NCI-H1694 treated with DMSO at 0.1 percent for 48 hours (cell line): ENCODE measurements at regions not wholly inside any gene's neighbourhood (a gene's known extent, or its start where the extent isn't known, plus 50 kb on each side); places are given as distances from the start of the nearest gene placed in this dataset.
"Not testable (repeated sequence)": the region's sequence is repeated elsewhere in the genome, so short reads cannot be mapped to it uniquely, and the experiment has no call there.

Source experiments
- DNase-seq: peaks from one replicate; lab custom pipeline; 2025; lab: John Stamatoyannopoulos, UW

DNA sequence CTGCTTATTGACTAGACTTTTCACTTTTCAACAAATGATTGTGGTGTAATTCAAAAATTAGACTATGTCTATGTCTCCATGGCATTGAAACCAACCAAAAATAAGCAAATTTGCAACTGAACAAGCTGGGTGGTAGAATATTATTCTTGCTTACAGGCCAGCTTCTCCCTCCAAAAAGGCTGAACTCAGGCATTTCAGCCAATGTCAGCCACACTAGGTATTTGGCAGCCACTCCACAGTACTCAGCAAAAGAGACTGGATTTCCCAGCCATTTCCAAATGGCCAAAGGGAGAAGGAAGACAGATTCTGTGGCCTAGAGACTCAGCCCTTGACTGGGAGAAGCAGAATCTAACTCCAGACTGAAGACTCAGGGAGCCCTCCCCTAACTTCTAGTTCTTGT lies 121.8 kb upstream of the IRX5 start:
- no peak for DNase-seq

DNA sequence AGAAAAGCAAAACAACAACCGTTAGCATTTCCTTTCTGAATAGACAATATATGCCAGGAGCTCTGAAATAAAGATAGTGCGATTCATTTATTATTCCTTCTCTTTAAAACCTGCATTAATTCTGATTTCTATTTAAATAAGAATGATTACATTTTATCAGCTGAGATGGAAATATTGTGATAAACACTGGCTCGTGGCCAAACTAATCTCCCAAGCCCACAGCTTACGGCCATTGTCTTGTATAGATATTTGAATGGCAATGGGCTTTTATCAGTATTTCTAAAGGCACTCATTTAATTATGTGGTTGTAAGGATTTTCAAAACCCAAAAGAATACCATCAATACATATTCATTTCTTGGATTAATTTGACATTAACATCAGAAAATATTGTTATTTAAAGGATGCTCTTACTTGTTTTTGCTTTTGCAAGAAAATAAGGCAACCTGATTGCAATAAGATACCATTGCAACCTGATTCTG lies 123.7 kb upstream of the IRX5 start:
- DNase-seq: no peak

DNA sequence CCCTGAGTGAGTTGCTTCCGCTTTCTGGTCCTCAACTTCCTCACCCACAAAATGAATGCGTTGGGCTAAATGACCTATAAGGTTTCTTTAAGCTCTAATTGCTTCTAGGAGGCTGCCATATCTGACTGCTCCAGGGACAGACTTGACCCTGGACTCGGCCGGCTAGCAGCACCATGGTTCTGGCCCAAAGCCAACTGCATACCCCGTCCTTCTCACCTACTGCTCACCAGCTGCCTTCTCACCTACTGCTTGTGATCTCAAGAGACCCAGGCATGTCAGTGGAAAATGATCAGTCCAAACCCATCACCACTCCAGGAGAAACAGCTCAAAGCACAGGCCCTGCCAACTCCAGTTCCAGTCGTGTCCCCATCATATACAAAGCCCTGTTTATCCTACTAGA lies 124.3 kb upstream of the IRX5 start:
- DNase-seq: no peak

DNA sequence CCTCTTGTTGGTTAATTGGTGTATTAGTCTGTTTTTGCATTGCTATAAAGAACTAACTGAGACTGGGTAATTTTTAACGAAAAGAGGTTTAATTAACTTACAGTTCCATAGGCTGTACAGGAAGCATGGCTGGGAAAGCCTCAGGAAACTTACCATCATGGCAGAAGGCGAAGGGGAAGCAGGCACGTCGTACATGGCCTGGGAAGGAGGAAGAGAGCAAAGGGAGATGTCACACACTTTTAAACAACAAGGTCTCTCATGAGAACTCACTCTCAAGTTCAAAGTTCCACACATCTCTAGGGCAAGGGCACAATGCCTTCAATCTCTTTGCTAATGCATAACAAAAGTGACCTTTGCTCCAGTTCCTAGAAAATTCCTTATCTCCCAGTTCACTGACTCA lies 125.0 kb upstream of the IRX5 start:
- no peak for DNase-seq

DNA sequence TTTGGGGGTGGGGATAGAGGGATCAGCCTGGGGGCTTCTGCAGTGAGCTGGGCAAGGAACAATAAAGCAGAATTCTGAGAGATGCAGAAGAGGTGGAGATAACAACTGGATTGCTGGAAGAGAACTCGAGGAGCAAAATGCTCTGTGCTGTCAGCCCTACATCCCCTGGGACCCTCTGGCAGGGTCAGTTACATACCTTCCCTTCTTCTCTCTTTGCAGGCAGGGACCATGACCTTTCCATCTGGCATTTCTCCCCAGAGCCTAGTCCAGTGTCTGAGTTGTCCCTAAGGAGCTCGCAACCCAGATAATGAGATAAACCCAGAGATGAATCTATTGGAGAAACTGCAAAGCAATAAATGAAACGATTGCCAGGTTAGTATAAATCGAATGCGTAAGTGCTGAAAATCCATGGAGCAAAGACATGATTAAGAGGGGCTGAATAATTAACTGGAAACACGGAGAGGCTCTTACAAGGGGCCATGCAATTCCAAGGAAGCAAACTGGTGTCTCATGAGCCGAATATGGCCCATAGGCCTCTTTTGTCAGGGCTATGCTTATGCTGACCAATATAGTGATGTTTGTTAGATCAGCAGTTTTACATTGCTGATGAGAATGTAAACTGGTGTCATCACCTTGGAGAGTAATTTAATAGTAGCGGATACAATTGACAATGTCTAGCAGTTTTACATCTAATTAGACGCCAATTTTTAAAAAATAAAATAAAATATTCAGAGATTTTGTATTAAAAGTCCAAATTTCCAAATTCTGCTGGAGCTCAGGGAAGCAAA lies 129.4 kb upstream of the IRX5 start:
- no peak for DNase-seq

DNA sequence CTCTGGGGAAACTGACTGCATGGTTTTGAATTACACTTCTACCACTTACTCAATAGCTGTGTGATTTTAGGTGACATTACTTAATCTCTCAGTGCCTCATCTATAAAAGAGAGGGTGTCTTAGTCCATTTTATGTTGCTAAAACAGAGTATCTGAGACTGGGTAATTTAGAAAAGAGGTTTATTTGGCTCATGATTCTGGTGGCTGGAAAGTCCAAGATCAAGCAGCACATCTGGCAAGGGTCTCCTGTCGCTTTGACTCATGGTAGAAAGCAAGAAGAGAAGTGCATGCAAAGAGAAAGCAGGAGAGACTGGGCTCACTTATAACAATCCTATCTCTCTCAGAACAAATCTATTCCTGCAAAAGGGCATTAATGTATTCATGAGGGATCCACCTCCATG lies 132.4 kb upstream of the IRX5 start:
- DNase-seq: no peak

DNA sequence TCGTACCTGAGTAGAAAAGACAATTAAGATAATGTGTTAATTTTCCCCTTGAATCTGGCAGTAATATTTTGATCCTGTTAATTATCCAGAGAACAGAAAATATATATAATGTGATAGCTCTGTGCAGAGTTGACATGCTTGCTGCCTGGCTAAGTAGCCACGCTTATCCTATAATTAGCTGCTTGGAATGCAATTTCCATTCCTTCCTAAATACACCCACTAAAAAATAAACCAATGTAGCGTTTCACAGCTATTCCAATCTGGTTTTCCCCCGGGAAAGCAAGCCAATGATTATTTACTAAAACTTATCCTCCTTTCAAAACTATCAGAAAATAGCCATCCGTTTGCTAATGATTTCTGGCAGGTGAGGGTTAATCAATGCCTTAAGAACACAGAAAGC lies 134.5 kb upstream of the IRX5 start:
- DNase-seq: no peak

DNA sequence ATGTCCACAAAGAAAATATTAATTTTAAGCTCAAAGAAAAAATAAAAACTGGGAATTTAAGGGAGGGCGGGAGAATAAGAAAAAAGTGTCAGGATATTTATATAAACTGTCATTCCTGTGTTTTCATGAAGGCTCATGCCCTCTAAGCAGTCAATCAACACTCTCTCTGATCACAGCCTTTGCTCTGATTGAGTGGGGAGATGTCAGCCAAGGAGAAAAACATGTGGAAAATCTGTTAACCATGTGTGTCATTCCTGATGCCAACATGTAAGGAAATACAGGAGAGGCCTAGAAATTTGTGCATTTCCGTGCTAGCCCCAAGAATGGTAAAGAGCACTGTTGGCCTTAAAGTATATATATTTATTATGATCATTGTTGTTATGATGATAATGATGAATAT lies 137.9 kb upstream of the IRX5 start:
- no peak for DNase-seq

DNA sequence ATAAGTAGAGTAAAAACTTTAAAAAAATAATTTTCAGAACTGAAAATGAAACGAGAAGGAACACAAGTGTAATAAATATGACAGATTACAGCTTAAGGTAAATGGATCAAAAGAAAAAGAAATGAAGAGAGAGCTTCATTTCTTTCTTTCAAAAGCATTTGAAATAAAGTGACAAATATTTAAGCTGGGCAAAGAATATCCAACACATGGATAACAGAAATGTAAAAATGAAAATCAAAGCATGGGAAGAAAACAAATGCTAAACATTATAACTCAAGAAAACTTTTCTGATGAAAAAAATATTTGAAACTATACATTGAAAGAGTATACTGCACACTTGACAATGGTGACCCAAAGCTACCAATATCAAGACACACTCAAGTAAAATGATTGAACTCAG lies 143.6 kb upstream of the IRX5 start:
- DNase-seq: no peak

DNA sequence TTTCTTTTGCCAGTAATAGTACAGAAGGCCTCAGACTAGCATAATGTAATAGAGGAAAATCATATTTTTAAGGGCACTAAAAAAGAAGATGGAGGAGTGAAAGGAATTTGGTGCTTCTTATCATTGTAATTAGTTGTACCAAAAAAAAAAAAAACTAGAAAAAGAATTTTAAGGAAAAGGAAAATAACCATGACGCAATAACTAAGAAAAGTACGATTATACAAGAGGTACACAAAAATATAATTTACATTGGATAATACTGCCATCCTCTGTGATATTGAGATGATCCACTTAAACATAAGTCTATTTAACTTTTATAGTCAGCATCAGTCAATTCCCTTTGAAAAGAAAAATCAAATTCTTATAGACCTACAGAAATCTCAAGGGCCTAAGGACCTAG lies 146.7 kb upstream of the IRX5 start:
- no peak for DNase-seq

DNA sequence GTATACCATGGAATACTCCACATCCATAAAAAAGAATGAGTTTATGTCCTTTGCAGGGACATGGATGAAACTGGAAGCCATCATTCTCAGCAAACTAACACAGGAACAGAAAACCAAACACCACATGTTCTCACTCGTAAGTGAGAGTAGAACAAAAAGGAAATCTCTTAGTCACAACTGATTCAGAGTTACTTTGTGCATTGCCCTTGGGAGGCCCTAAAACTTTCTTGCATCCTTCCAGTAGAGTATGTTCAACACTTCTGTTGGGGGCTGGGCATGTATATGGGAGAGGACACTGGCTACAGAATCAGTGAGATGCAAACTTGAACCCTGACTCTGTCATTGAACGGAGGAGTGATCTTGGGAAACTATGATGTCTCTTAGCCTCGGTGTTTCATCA lies 147.4 kb upstream of the IRX5 start:
- no peak for DNase-seq

DNA sequence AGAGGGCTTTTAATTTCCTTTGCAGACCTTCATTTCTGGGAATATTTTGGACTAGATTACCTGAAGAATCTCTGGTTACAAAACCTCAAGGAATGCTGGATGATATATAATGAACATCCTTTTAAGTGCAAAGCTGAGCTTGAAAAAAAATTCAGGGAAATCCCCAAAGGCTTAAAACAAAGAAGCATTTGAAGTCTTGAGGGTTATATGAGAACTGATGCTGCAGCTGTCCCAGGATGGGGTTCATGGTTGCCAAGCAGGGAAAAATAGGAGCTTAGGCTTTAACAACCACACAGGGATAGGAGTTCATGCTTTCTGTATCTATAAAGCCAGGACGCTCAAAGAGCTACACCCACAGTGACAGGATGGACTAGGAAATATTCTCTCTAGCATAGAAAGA lies 150.4 kb upstream of the IRX5 start:
- DNase-seq: no peak

DNA sequence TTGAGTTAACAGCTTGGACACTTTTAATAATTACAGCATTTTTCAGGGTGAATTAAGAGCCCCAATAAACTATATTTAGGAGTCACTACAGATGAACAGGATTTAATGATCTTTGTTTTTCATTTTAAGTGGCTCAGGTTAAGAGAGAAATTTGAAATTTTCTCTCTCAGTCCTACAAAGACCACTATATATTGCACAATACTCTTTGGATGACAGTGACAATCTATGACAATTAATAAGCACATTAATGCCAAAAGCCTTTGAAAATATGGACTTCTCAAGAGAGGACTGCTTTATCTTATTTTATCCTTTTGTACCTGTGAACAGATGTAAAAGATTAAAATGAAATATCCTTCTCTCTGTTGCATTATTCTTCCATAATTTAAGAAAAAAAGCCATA lies 151.1 kb upstream of the IRX5 start:
- DNase-seq: no peak

DNA sequence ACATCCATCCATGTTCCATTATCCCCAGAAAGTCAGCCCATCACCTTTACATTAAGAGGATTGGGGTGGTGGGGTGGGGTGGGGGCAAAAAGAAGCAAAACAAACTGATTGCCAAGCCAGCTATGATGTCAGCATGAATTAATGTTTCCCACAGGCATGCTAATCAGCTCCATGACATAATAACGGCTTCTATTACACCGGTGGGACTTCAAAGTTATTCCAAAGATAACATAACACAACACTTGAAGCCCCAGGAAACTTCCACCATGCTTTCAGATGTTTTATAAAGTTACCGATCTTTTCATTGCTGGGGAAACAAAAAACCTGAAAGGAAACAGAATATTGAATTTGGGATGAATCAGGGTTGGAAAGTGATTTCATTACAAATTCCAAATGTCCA lies 155.9 kb upstream of the IRX5 start:
- no peak for DNase-seq

DNA sequence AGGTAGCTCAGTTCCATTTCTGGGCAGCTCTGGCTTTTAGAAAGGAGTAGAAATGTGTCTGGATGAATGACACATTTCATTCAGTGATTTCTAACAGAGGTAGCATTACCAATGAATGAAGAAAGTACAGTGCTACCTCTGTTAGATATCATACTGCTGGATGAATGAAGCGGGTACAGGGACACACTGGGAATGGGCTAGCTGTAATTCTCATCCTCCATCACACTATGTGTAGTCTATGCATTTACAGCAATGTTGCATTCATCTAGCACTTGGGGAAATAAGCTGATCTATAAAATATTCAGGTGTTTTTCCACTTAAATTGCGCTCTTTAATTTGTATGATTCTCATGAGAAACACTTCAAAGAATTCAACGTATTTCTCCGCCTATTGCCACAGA lies 158.3 kb upstream of the IRX5 start:
- DNase-seq: no peak

DNA sequence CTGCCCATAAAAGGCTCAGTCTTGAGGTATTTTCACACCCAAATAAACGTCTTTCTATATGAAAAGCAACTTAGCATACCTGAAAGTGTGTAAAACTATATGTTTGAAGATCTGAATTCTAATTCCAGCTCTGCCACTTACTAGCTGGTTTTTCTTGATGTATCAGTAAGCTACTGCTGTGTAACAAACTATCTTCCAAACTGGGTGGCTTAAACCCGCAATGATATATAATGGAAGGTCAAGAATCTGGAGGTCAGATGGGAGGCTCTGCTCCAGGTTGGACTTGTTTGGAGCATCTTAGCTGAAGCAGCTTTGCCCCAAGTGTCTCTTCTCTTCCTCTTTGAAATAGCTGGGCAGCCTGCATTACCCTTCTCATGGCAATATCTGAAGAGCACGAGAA lies 164.3 kb upstream of the IRX5 start:
- no peak for DNase-seq

DNA sequence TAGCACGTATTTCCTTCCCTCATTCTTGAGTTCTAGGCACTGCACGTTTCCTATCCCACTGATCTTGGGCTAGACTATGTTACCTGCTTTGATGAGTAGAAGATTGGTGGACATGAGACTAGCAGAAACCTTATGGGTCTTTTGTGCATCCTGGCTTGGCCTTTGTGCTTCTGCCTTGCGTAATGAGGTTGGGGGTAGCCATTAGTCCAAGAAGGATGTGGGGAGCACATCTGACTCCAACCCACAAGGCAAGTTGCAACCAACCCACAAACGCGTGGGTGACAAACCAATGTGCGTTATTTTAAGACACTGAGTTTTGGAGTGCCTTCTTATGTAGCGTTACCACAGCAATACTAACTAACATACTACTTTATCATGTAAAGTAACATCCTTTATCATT lies 180.4 kb upstream of the IRX5 start:
- DNase-seq: no peak

DNA sequence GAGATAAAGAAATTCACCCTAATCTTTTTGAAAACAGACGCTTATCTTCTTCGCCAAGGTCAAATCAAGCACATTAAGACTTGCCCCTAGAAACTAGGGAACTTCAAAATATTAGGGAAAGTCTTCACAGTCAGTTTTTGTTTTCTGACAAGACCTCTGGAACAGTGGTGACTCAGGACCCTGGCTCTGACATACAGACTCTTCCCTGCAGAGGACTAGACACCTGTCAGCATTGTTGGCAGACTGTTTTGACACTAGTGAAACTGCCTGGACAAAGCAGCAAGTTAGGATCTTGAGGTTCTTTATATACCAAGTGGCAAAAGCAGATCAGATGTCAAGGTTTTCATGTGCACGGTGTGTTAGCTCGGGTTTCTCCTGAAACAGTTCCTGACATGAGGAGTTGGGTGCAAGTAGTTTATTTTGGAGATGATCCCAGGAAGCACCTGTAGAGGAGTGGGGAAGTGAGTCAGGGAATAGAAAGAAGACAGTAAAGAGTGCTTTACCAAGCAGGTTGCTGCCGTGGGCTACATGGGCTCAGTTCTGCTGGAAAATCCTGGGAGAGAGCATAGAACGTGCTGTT lies 182.0 kb upstream of the IRX5 start:
- DNase-seq: no peak

DNA sequence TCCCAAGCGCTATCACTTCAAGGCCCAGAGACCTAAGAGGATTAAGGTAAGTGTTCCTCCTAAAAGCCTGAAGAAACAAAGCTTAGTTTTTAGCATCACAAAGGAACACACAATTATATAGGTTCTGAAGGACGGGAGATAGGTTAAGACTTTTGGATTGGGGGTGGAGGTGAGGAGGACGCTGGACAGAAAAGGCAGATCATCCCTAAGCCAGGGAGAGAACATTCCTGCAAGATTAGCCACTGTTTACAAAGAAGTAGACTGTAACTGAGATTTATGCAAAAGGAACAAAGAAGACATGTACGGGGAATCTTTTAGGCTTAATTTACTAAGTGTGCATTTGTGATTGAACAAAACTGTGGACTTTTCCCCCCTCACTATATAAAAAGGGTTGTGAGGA lies 184.1 kb upstream of the IRX5 start:
- DNase-seq: no peak

DNA sequence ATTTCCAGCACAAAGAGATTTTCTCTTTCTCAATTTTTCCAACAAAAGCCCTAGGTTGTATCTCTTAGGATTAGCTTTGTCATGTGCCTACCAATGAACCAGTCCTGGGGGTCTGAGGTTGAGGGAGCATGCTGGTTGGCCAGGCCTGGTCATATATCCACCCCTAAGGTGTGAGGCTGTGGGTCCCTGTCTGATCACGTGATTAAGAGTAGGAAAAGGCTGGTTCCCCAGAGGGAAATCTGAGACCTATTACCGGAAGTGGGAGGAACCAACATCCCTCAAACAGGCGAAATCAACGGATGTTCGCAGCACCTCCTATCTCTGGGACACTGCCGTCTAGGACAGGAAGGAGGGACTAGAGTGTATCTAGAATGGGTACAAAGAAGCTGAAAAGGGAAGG lies 185.7 kb upstream of the IRX5 start:
- no peak for DNase-seq

DNA sequence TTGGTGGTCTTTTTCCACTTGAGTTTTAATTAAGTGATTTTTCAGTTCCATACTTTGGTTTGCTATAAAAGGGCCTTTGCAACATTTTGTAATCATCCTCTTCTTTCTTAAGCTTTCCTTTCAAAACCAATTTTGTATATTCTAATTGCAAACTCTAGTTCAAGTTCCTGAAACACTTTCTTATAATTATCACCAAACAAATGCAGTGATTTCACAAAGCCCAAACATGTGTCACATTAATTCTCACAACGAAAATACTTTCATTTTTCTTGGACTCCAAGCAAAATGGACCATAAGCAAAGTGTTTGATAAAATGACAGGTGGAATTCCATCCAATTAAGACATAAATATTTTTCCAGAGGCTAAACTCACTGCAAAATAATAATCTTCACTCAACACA lies 188.2 kb upstream of the IRX5 start:
- DNase-seq: no peak

DNA sequence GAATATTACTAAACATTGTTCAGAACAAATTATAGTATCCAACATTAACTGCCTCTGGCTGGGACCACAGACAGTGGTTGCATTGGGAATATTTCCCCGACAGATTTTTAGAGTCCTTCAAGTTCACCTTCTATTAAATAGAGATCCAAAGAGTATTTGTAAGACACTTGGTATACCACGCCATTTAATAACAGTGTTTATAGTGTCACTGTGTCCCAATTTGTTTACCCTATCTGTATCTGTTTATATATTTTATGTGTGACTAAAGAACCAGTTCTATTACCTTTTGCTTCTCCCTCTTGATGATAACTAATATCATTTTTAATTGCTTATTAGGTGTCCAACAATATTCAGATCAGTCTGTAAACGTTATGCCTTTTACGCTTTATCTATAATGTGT lies 191.3 kb upstream of the IRX5 start:
- no peak for DNase-seq

DNA sequence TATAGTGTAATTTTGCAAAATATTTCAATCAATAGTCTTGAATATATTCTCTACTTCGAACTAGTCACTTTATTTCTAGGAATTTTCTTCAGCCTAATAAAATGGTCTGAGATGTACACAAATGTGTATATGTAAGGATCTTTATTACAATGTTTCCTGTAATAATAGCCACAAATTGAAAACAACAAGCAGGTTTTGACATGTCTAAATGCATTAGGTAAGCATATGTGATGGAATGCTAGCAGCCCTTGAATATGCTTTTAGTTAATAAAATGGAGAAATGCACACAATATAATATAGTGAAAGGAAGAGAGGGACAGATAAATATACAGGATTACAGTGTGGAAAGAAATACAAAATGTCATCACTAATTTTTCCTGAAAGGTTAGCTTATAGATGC lies 196.5 kb upstream of the IRX5 start:
- no peak for DNase-seq

DNA sequence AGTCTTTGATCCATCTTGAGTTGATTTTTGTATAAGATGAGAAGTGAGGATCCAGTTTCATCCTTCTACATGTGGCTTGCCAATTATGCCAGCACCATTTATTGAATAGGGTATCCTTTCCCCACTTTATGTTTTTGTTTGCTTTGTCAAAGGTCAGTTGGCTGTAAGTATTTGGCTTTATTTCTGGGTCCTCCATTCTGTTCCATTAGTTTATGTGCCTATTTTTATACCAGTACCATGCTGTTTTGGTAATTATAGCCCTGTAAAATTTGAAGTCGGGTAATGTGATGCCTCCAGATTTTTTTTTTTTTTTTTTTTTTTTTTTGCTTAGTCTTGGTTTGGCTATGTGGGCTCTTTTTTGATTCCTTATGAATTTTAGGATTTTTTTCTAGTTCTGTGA lies 203.0 kb upstream of the IRX5 start:
- DNase-seq: not testable (repeated sequence)
